ENCODE measurements at regions not wholly inside any gene's neighbourhood (a gene's known extent, or its start where the extent isn't known, plus 50 kb on each side); places are given as distances from the start of the nearest gene placed in this dataset.
"Not testable (repeated sequence)": the region's sequence is repeated elsewhere in the genome, so short reads cannot be mapped to it uniquely, and the experiment has no call there.

- H3K36me3 ChIP-seq (ENCODE audit: control insufficient read depth, insufficient read depth, low read length); DNase-seq (ENCODE audit: extremely low read depth, insufficient read length); H3K4me3 ChIP-seq (replicated peaks; ENCODE audit: low read depth, low read length); H3K27me3 ChIP-seq (replicated peaks; ENCODE audit: control insufficient read depth, insufficient read depth, low read length): not testable (repeated sequence)
Measured at GRCh38 chr1:120357046-120357445, 57.8 kb upstream of the NBPF8 start.

- H3K27me3 ChIP-seq (replicated peaks; ENCODE audit: control insufficient read depth, insufficient read depth, low read length); H3K4me3 ChIP-seq (replicated peaks; ENCODE audit: low read depth, low read length); DNase-seq (ENCODE audit: extremely low read depth, insufficient read length); H3K36me3 ChIP-seq (ENCODE audit: control insufficient read depth, insufficient read depth, low read length): not testable (repeated sequence)
- TF ChIP-seq CTCF (IDR thresholded peaks at IDR 0.05; ENCODE audit: insufficient read depth, low read length, poor library complexity, severe bottlenecking): peak; percentile 4
Measured at GRCh38 chr1:120356170-120356569, 58.7 kb upstream of the NBPF8 start.

GRCh38 chr1:120354618-120355184 is 60.1 kb upstream of the NBPF8 start:
- H3K27me3 ChIP-seq (replicated peaks; ENCODE audit: control insufficient read depth, insufficient read depth, low read length); H3K36me3 ChIP-seq (ENCODE audit: control insufficient read depth, insufficient read depth, low read length): not testable (repeated sequence)
- peak overlapping the region; percentile 39 for H3K4me3 ChIP-seq (replicated peaks; ENCODE audit: low read depth, low read length)
- DNase-seq (ENCODE audit: extremely low read depth, insufficient read length): peak; percentile 42

- H3K4me3 ChIP-seq (replicated peaks; ENCODE audit: low read depth, low read length): peak overlapping the region; percentile 50
- DNase-seq (ENCODE audit: extremely low read depth, insufficient read length); H3K27me3 ChIP-seq (replicated peaks; ENCODE audit: control insufficient read depth, insufficient read depth, low read length); H3K36me3 ChIP-seq (ENCODE audit: control insufficient read depth, insufficient read depth, low read length): not testable (repeated sequence)
Measured at GRCh38 chr1:120342231-120343073, 72.4 kb upstream of the NBPF8 start.

- DNase-seq (ENCODE audit: extremely low read depth, insufficient read length); H3K36me3 ChIP-seq (ENCODE audit: control insufficient read depth, insufficient read depth, low read length); H3K27me3 ChIP-seq (replicated peaks; ENCODE audit: control insufficient read depth, insufficient read depth, low read length): not testable (repeated sequence)
- H3K4me3 ChIP-seq (replicated peaks; ENCODE audit: low read depth, low read length): peak overlapping the region; percentile 55
Measured at GRCh38 chr1:120341756-120342155, 73.1 kb upstream of the NBPF8 start.

- H3K27me3 ChIP-seq (replicated peaks; ENCODE audit: control insufficient read depth, insufficient read depth, low read length); H3K36me3 ChIP-seq (ENCODE audit: control insufficient read depth, insufficient read depth, low read length): not testable (repeated sequence)
- DNase-seq (ENCODE audit: extremely low read depth, insufficient read length): peak; percentile 17
- H3K4me3 ChIP-seq (replicated peaks; ENCODE audit: low read depth, low read length): peak overlapping the region; percentile 55
Measured at GRCh38 chr1:120340838-120341751, 73.7 kb upstream of the NBPF8 start.

GRCh38 chr1:120315738-120316137 is 99.1 kb upstream of the NBPF8 start:
- not testable (repeated sequence) for DNase-seq (ENCODE audit: extremely low read depth, insufficient read length); H3K4me3 ChIP-seq (replicated peaks; ENCODE audit: low read depth, low read length); H3K36me3 ChIP-seq (ENCODE audit: control insufficient read depth, insufficient read depth, low read length); H3K27me3 ChIP-seq (replicated peaks; ENCODE audit: control insufficient read depth, insufficient read depth, low read length)

- not testable (repeated sequence) for H3K27me3 ChIP-seq (replicated peaks; ENCODE audit: control insufficient read depth, insufficient read depth, low read length); H3K4me3 ChIP-seq (replicated peaks; ENCODE audit: low read depth, low read length); DNase-seq (ENCODE audit: extremely low read depth, insufficient read length); H3K36me3 ChIP-seq (ENCODE audit: control insufficient read depth, insufficient read depth, low read length)
Measured at GRCh38 chr1:120311930-120312329, 102.9 kb upstream of the NBPF8 start.

- DNase-seq (ENCODE audit: extremely low read depth, insufficient read length); H3K36me3 ChIP-seq (ENCODE audit: control insufficient read depth, insufficient read depth, low read length); H3K27me3 ChIP-seq (replicated peaks; ENCODE audit: control insufficient read depth, insufficient read depth, low read length); H3K4me3 ChIP-seq (replicated peaks; ENCODE audit: low read depth, low read length): not testable (repeated sequence)
Measured at GRCh38 chr1:120308940-120309578, 105.8 kb upstream of the NBPF8 start.

GRCh38 chr1:120305046-120305445 is 109.8 kb upstream of the NBPF8 start:
- not testable (repeated sequence) for H3K36me3 ChIP-seq (ENCODE audit: control insufficient read depth, insufficient read depth, low read length); H3K27me3 ChIP-seq (replicated peaks; ENCODE audit: control insufficient read depth, insufficient read depth, low read length); H3K4me3 ChIP-seq (replicated peaks; ENCODE audit: low read depth, low read length); DNase-seq (ENCODE audit: extremely low read depth, insufficient read length)

GRCh38 chr1:120304341-120304740 is 110.5 kb upstream of the NBPF8 start:
- H3K36me3 ChIP-seq (ENCODE audit: control insufficient read depth, insufficient read depth, low read length); H3K4me3 ChIP-seq (replicated peaks; ENCODE audit: low read depth, low read length); DNase-seq (ENCODE audit: extremely low read depth, insufficient read length); H3K27me3 ChIP-seq (replicated peaks; ENCODE audit: control insufficient read depth, insufficient read depth, low read length): not testable (repeated sequence)

GRCh38 chr1:120299433-120300057 is 115.3 kb upstream of the NBPF8 start:
- not testable (repeated sequence) for H3K27me3 ChIP-seq (replicated peaks; ENCODE audit: control insufficient read depth, insufficient read depth, low read length); H3K4me3 ChIP-seq (replicated peaks; ENCODE audit: low read depth, low read length); DNase-seq (ENCODE audit: extremely low read depth, insufficient read length); H3K36me3 ChIP-seq (ENCODE audit: control insufficient read depth, insufficient read depth, low read length)

Measured in GM06990 (cell line).